ENCODE measurements at regions not wholly inside any gene's neighbourhood (a gene's known extent, or its start where the extent isn't known, plus 50 kb on each side); places are given as distances from the start of the nearest gene placed in this dataset.

DNA sequence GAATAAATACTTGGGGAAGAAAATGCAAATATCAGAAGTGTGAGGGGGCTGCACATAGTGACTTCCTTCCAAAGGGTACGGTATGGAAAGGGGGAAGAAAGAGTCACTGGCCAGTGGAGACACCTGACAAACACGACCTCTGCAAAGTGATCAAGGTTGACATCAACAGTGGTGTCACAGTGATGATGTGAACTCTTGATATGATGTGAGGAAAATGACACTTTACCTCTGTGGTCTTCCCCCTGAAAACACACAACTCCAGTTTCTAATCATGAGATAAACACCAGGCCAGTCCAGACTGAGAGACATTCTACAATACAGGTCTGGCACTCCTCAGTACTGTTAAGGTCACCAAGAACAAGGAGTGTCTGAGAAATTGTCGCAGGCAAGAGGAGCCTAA lies 169.7 kb downstream of the BUB3 start:
- no peak for TF ChIP-seq GATA2 (IDR thresholded peaks at IDR 0.05; ENCODE audit: low read depth, low read length)
- no peak for TF ChIP-seq GATA3 (IDR thresholded peaks at IDR 0.05; ENCODE audit: low read depth, low read length)
